ENCODE measurements at regions not wholly inside any gene's neighbourhood (a gene's known extent, or its start where the extent isn't known, plus 50 kb on each side); places are given as distances from the start of the nearest gene placed in this dataset.
A peak's percentile ranks its signal among the peaks of the same experiment; 100 is the strongest.

GRCh38 chr6:37103169-37104039 is 66.5 kb upstream of the PIM1 start:
- DNase-seq: peak; percentile 76
- peak; percentile 68 for ATAC-seq (ENCODE audit: poor library complexity)
- intact Hi-C loops (cut with DNase I): loop anchor here (10.0 kb wide), 1 partner anchor 49 kb away; no protein-coding TSS in a partner anchor

- intact Hi-C loops (cut with DNase I): loop anchor here (10.0 kb wide), 1 partner anchor 50 kb away; no protein-coding TSS in a partner anchor
- ATAC-seq (ENCODE audit: poor library complexity): no peak
- DNase-seq: no peak
These were observed 65.2 kb upstream of the PIM1 start for GRCh38 chr6:37104824-37105147.

GRCh38 chr6:37105148-37106050 is 64.6 kb upstream of the PIM1 start:
- no peak for ATAC-seq (ENCODE audit: poor library complexity)
- intact Hi-C loops (cut with DNase I): loop anchor here (10.0 kb wide), 1 partner anchor 51 kb away; no protein-coding TSS in a partner anchor
- no peak for DNase-seq

DNA sequence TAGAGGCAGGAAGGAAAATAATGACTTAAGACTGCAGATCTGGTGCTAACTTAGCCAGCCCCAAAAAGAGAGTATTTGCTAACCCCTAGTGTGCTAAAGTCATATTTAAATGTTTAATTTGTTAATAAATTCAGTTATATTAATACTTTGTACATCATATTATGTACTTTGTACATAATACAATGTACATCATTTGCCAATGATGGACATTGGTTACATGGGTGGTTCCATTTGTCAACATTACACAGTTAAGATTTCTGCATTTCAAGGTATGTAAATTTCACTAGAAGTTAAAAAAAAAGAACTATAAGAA is 63.9 kb upstream of the PIM1 start:
- intact Hi-C loops (cut with DNase I): loop anchor here (10.0 kb wide), 1 partner anchor 51 kb away; no protein-coding TSS in a partner anchor
- no peak for ATAC-seq (ENCODE audit: poor library complexity)

GRCh38 chr6:37106554-37106953 is 63.4 kb upstream of the PIM1 start:
- intact Hi-C loops (cut with DNase I): loop anchor here (10.0 kb wide), 1 partner anchor 52 kb away; no protein-coding TSS in a partner anchor
- DNase-seq (no peak), ATAC-seq (ENCODE audit: poor library complexity) (no peak)

More for the DNA sequence above, 63.9 kb upstream of the PIM1 start:
- no peak for DNase-seq

- intact Hi-C loops (cut with DNase I): loop anchor here (10.0 kb wide), 1 partner anchor 52 kb away; no protein-coding TSS in a partner anchor
- DNase-seq: no peak
- no peak for ATAC-seq (ENCODE audit: poor library complexity)
These were observed 62.9 kb upstream of the PIM1 start for GRCh38 chr6:37106982-37107491.

DNA sequence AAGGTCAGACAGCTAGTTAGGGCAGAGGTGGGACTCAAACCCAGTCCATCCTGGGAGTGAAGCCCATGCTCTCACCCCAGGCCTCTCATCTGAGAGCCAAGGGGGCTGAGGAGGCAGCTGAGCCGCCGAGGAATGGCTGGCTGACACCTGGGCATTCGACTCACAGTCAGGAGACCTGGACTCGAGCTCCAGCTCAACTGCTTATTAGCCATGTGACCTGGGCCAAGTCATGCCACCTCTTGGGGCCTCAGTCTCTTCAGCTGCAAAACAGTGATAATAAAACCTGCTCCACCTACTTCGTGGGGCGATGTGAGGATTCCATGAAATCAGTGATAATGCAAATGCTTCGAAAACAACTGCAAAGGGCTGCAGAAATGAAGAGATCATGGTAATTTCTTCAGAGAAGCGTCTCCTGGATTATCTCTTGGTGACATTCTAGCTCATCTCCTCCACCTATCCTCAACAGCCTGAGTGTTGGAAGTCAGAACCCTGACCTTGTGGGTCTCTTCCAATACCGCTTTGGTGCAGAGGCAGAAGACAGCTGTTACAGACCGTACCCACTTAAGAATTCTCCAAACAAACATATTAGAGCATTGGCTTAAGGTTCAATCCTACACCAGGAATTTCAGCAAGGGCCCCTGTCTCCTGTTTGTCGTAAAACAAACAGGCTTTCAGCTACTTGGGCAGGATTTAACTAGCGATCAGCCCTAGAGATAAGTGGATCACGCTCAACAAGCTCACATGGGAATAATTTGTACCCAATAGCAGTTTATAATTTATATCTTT is 60.0 kb upstream of the PIM1 start:
- intact Hi-C loops (cut with DNase I): loop anchor here (10.0 kb wide), 1 partner anchor 55 kb away; no protein-coding TSS in a partner anchor
- DNase-seq: peak; percentile 17
- ATAC-seq (ENCODE audit: poor library complexity): no peak

DNA sequence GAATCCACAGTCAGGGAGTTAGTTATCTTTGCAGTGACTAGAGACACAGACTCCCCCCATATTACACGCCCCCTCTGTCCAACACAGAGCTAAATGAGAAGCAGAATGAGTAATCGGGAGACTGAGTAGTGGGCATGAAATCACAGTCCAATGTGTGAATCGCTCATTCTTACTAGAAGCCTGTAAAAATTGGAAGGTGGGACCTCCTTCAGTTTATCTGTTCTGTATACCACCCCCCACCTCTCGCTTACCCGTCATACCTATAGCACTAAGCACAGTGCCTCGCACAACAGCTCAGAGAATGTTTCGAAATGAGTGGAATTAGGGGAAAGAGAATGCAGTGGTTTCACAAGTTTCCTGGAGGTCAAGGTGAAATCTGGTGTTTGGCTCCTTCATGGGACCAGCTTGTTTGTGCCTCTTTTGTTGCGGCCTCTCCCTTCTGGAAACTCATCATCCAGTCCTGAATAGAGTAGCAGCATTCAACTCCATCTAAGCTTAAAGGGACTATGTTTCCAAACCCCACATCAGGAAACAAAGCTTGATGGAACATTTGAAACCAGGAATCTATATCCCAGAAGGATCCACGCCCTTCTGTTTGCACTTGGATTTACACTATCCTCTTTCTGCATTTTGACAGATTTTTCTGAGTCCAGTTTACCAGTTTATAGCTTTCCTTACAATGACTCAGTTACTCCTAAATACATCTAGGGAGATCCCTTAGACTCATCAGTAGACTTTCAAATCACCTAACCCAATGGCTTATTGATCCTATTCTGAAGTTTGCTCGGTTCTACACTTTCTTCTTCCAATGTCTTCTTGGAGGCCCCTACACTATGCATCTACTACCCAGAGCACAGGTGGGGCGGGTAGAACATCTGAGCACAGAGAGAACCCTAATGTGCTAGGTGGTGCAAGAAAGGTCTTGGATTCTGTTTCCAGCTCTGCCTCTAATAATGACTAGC is 59.2 kb upstream of the PIM1 start:
- intact Hi-C loops (cut with DNase I): no loop called here
- ATAC-seq (ENCODE audit: poor library complexity) (no peak), DNase-seq (no peak)

- DNase-seq (peak; percentile 10), ATAC-seq (ENCODE audit: poor library complexity) (no peak)
- intact Hi-C loops (cut with DNase I): no loop called here
These were observed 56.0 kb upstream of the PIM1 start for GRCh38 chr6:37113976-37114375.

DNA sequence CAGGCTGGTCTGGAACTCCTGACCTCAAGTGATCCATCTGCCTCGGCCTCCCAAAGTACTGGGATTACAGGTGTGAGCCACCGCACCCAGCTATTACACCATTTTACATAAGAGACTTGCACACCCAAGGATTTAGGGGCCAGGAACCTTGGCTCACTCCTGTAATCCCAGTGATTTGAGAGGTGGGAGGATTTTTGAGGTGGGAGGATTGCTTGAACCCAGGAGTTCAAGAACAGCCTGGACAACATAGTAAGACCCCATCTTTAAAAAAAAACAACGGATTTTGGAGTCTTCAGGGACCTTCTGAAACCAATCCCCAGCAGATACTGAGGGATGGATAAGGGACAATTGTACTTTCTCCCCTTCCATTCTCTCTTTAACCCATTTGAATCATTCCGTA is 55.3 kb upstream of the PIM1 start:
- intact Hi-C loops (cut with DNase I): no loop called here
- no peak for ATAC-seq (ENCODE audit: poor library complexity)
- DNase-seq: no peak

GRCh38 chr6:37115236-37115895 is 54.6 kb upstream of the PIM1 start:
- intact Hi-C loops (cut with DNase I): no loop called here
- DNase-seq: peak; percentile 44
- ATAC-seq (ENCODE audit: poor library complexity): peak; percentile 52

DNA sequence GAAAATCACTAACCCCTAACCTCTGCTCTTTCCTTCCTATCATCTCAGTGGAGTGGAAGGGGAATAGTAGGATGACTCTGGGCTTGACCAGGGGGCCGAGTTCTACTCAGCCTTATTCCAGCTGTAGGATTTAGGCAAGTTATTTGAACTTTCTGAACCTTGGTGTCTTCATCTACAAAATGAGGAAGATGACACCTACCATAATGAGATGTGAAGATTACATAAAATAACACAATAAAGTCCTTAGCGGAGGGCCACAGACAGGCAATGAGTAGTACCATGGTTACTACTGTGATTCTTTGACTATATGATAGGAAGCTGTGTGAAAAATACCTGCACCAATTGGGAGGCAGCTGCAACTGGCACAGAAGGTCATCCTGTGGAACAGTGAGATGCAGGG is 53.6 kb upstream of the PIM1 start:
- intact Hi-C loops (cut with DNase I): no loop called here
- no peak for ATAC-seq (ENCODE audit: poor library complexity)
- no peak for DNase-seq

DNA sequence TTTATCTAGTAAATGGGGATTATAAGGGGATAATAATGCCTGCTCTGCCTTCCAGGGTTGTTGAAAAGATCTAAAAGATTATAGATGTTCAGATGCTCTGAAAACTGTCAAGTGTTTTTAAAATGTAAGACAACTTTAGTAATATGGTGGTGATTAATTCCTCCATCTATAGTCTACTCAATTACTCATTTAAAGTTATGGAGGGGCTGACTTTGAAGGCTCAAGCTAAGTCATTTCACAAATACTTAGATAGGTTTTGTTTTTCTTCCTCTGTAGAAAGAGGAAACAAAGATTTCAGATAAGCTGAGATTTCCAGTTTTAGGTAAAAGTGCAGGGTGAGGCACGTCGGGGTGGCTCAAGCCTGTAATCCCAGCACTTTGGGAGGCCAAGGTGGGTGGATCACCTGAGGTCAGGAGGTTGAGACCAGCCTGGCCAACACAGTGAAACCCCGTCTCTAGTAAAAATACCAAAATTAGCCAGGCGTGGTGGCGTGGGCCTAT is 50.5 kb upstream of the PIM1 start:
- intact Hi-C loops (cut with DNase I): no loop called here

More for the DNA sequence above, 50.5 kb upstream of the PIM1 start:
- DNase-seq (no peak), ATAC-seq (ENCODE audit: poor library complexity) (no peak)
